ENCODE measurements at regions not wholly inside any gene's neighbourhood (a gene's known extent, or its start where the extent isn't known, plus 50 kb on each side); places are given as distances from the start of the nearest gene placed in this dataset.

DNA sequence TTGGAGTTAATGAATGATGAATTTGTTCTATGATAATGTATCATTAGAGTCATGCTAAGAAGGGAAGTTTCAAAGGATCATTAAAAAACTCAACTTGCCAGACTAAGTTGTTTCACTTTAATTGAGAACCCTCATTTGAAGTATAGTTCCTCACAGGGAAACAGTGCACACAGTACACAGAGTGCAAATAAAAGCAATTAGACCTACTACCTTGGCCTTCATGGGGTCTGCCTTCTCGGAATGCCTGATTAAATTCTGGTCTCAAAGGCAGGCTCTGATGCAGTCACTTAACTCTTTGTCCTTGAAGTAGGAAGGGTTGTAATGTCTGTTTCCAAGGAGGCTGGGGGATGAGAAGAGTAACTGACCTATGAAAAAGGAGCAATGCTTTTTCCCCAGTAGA lies 457.3 kb downstream of the TBC1D32 start:
- TF ChIP-seq, protein P1, sequence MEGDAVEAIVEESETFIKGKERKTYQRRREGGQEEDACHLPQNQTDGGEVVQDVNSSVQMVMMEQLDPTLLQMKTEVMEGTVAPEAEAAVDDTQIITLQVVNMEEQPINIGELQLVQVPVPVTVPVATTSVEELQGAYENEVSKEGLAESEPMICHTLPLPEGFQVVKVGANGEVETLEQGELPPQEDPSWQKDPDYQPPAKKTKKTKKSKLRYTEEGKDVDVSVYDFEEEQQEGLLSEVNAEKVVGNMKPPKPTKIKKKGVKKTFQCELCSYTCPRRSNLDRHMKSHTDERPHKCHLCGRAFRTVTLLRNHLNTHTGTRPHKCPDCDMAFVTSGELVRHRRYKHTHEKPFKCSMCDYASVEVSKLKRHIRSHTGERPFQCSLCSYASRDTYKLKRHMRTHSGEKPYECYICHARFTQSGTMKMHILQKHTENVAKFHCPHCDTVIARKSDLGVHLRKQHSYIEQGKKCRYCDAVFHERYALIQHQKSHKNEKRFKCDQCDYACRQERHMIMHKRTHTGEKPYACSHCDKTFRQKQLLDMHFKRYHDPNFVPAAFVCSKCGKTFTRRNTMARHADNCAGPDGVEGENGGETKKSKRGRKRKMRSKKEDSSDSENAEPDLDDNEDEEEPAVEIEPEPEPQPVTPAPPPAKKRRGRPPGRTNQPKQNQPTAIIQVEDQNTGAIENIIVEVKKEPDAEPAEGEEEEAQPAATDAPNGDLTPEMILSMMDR (IDR thresholded peaks at IDR 0.05) = no peak
- no peak for TF ChIP-seq POLR2A (IDR thresholded peaks at IDR 0.05)

Data from uterus (tissue), 2 donors.